ENCODE measurements at regions not wholly inside any gene's neighbourhood (a gene's known extent, or its start where the extent isn't known, plus 50 kb on each side); places are given as distances from the start of the nearest gene placed in this dataset.

- TF ChIP-seq CHD7 (IDR thresholded peaks at IDR 0.05; ENCODE audit: insufficient replicate concordance, low read length), result no peak
Observed at GRCh38 chr9:117521293-117521692, 106.4 kb upstream of the ASTN2 start (continued).
